IMR-90 (cell line): ENCODE measurements at regions not wholly inside any gene's neighbourhood (a gene's known extent, or its start where the extent isn't known, plus 50 kb on each side); places are given as distances from the start of the nearest gene placed in this dataset.

Experiments
- ATAC-seq: fragments of 200-7000 bp; cut with Tn5 transposase; 2 replicates; pipeline ENCODE4 v1.9.1; 2020; ENCODE audit warnings: low read depth, mild to moderate bottlenecking, moderate library complexity
- BruUV-seq: library from RNA; stranded (reverse); fragments of 400-500 nt; replicated peaks from 2 replicates; lab custom pipeline; 2021; lab: Mats Ljungman, UMichigan
- CTCF ChIA-PET: fragments of 300-600 bp; formaldehyde crosslinking; extraction: SDS; loops from one replicate; lab custom pipeline; 2021; ENCODE audit warnings: antibody characterized with exemption; lab: Yijun Ruan, JAX
- POLR2A ChIA-PET: fragments of 300-600 bp; sonication (Branson Sonifier 250); formaldehyde crosslinking; loops from one replicate; lab custom pipeline; 2022; ENCODE audit warnings: antibody characterized with exemption; ENCODE audit not compliant: unreplicated experiment; lab: Charles Lee
- DNase-seq: peaks from one replicate; pipeline ENCODE4 v3.0.0; 2013
- H2AFZ ChIP-seq: replicated peaks from 2 replicates; pipeline ENCODE3; 2013; ENCODE audit warnings: low read length, mild to moderate bottlenecking; ENCODE audit not compliant: poor library complexity
- H2AK5ac ChIP-seq: 2 replicates; pipeline ENCODE4 v1.6.1; 2013; ENCODE audit warnings: low read depth, low read length, inconsistent platforms
- H2AK9ac ChIP-seq: replicated peaks from 2 replicates; pipeline ENCODE3; 2013; ENCODE audit warnings: mild to moderate bottlenecking, low read depth, low read length, moderate library complexity; ENCODE audit not compliant: poor library complexity
- H2BK120ac ChIP-seq: 2 replicates; pipeline ENCODE4 v1.6.1; 2013; ENCODE audit warnings: low read depth, low read length, inconsistent platforms
- H2BK15ac ChIP-seq: 3 replicates; pipeline ENCODE4 v1.6.1; 2013; ENCODE audit warnings: low read depth, low read length, inconsistent platforms
- H2BK20ac ChIP-seq: 2 replicates; pipeline ENCODE4 v1.6.1; 2013; ENCODE audit warnings: low read depth, mild to moderate bottlenecking, inconsistent platforms, low read length, moderate library complexity
- H2BK5ac ChIP-seq: 2 replicates; pipeline ENCODE4 v1.6.1; 2013; ENCODE audit warnings: mild to moderate bottlenecking, low read depth, low read length, inconsistent platforms; ENCODE audit not compliant: poor library complexity, severe bottlenecking
- H3K14ac ChIP-seq: replicated peaks from 2 replicates; pipeline ENCODE4 v1.6.1; 2013; ENCODE audit warnings: low read depth, low read length, inconsistent platforms
- H3K18ac ChIP-seq: 2 replicates; pipeline ENCODE4 v1.6.1; 2013; ENCODE audit warnings: low read depth, low read length, control low read depth
- H3K23ac ChIP-seq: 2 replicates; pipeline ENCODE4 v1.6.1; 2013; ENCODE audit warnings: low read depth, low read length, inconsistent platforms
- H3K27ac ChIP-seq: 2 replicates; pipeline ENCODE4 v1.5.1; 2013; ENCODE audit warnings: mild to moderate bottlenecking, control low read depth, low read length; ENCODE audit not compliant: insufficient read depth
- H3K27me3 ChIP-seq: 2 replicates; pipeline ENCODE4 v1.6.1; 2013; ENCODE audit warnings: low read length; ENCODE audit not compliant: control insufficient read depth, insufficient read depth
- H3K36me3 ChIP-seq: 2 replicates; pipeline ENCODE4 v1.6.1; 2013; ENCODE audit warnings: low read length, mixed read lengths; ENCODE audit not compliant: control insufficient read depth, insufficient read depth
- H3K4ac ChIP-seq: 2 replicates; pipeline ENCODE4 v1.6.1; 2013; ENCODE audit warnings: low read depth, low read length, inconsistent platforms
- H3K4me1 ChIP-seq: 2 replicates; pipeline ENCODE4 v1.6.1; 2013; ENCODE audit warnings: low read length, mixed read lengths; ENCODE audit not compliant: control insufficient read depth, insufficient read depth
- H3K4me2 ChIP-seq: 2 replicates; pipeline ENCODE4 v1.6.1; 2013; ENCODE audit warnings: low read depth, mild to moderate bottlenecking, control low read depth, low read length, moderate library complexity
- H3K4me3 ChIP-seq: 2 replicates; pipeline ENCODE4 v1.5.1; 2013; ENCODE audit warnings: low read depth, mild to moderate bottlenecking, control low read depth, low read length, moderate library complexity; ENCODE audit not compliant: insufficient read depth
- H3K56ac ChIP-seq: 2 replicates; pipeline ENCODE4 v1.6.1; 2013; ENCODE audit warnings: low read length, inconsistent platforms; ENCODE audit not compliant: insufficient read depth; ENCODE audit errors: extremely low read depth
- H3K79me1 ChIP-seq, 2 experiments: 2 replicates each; pipeline ENCODE4 v1.6.1; 2013; ENCODE audit warnings: low read length in 2 of 2, inconsistent platforms in 1 of 2, low read depth in 1 of 2
- H3K9ac ChIP-seq: 2 replicates; pipeline ENCODE4 v1.6.1; 2013; ENCODE audit warnings: low read depth, low read length, control low read depth
- H3K9me1 ChIP-seq: 2 replicates; pipeline ENCODE4 v1.6.1; 2013; ENCODE audit warnings: low read length, inconsistent platforms; ENCODE audit not compliant: insufficient read depth
- H3K9me3 ChIP-seq: 2 replicates; pipeline ENCODE4 v1.6.1; 2013; ENCODE audit warnings: low read length; ENCODE audit not compliant: control insufficient read depth, insufficient read depth
- H4K20me1 ChIP-seq: 2 replicates; pipeline ENCODE4 v1.6.1; 2013; ENCODE audit warnings: low read length, inconsistent platforms; ENCODE audit not compliant: insufficient read depth
- H4K5ac ChIP-seq: 2 replicates; pipeline ENCODE4 v1.6.1; 2013; ENCODE audit warnings: mild to moderate bottlenecking, low read depth, low read length, control low read depth
- H4K8ac ChIP-seq, 2 experiments: 2 replicates each; pipeline ENCODE4 v1.6.1; 2013; ENCODE audit warnings: low read depth in 2 of 2, low read length in 2 of 2, control low read depth in 1 of 2, inconsistent platforms in 1 of 2
- H4K91ac ChIP-seq: 2 replicates; pipeline ENCODE4 v1.6.1; 2013; ENCODE audit warnings: low read depth, low read length, inconsistent platforms; ENCODE audit not compliant: insufficient read depth
- BHLHE40 ChIP-seq: fragments of 150-350 bp; IDR thresholded peaks from 2 replicates; pipeline ENCODE4 v1.6.1; 2016; ENCODE audit warnings: mild to moderate bottlenecking, low read depth, low read length
- CTCF ChIP-seq: conservative IDR thresholded peaks from 2 replicates; pipeline ENCODE4 v1.5.1; 2012; ENCODE audit warnings: mild to moderate bottlenecking, low read depth, low read length, improper control_type of control experiment
- MAZ ChIP-seq: IDR thresholded peaks from 2 replicates; pipeline ENCODE4 v1.6.1; 2012; ENCODE audit warnings: low read depth, mild to moderate bottlenecking, low read length, improper control_type of control experiment, moderate library complexity, borderline replicate concordance
- MXI1 ChIP-seq: IDR thresholded peaks from 2 replicates; pipeline ENCODE4 v1.6.1; 2012; ENCODE audit warnings: low read depth, mild to moderate bottlenecking, low read length, moderate library complexity, borderline replicate concordance
- NFE2L2 ChIP-seq: fragments of 150-350 bp; IDR thresholded peaks from 2 replicates; pipeline ENCODE4 v1.6.1; 2016; ENCODE audit warnings: low read depth, mild to moderate bottlenecking, low read length
- dilution Hi-C: fragments of 300-500 bp; cut with HindIII; formaldehyde crosslinking; loops from one replicate; pipeline ENCODE4 v1.14.3; 2018; ENCODE audit warnings: low sequenced_read_pairs; ENCODE audit not compliant: unreplicated experiment
- in situ Hi-C: fragments of 300-500 bp; cut with MboI; formaldehyde crosslinking; loops from 3 replicates; pipeline ENCODE4 v1.14.3; 2019; ENCODE audit warnings: low sequenced_read_pairs, inconsistent platforms, mixed read lengths
- intact Hi-C: fragments of 100-400 bp; cut with micrococcal nuclease; formaldehyde crosslinking; loops from 2 replicates; pipeline ENCODE4 v1.10.0; 2022

- H2AK5ac ChIP-seq, result no peak overlapping the region
- no peak overlapping the region for H3K14ac ChIP-seq
- H3K9me1 ChIP-seq, result peaks cover 7% of the 10 kb centered on the region
- H4K91ac ChIP-seq, result no peak overlapping the region
- no peak overlapping the region for H3K23ac ChIP-seq
- no peak overlapping the region for H2BK5ac ChIP-seq
- no peaks in the 10 kb centered on the region for H4K20me1 ChIP-seq
- no peak overlapping the region for H3K4me3 ChIP-seq
- no peak overlapping the region for H3K4me2 ChIP-seq
- CTCF ChIA-PET, result no interaction called here
- no peak overlapping the region for H3K27ac ChIP-seq
- TF ChIP-seq MXI1 (no peak), BHLHE40 (no peak), NFE2L2 (no peak), CTCF (no peak), MAZ (no peak)
- H3K36me3 ChIP-seq, result no peaks in the 10 kb centered on the region
- no peak overlapping the region for H2BK15ac ChIP-seq
- no peak overlapping the region for H3K18ac ChIP-seq
- no peak overlapping the region for H3K9ac ChIP-seq
- peaks cover 11% of the 10 kb centered on the region for H3K4me1 ChIP-seq
- no peak overlapping the region for H2BK20ac ChIP-seq
- no peak overlapping the region for H4K5ac ChIP-seq
- no peak overlapping the region for H3K56ac ChIP-seq
- ATAC-seq, result no peak
- intact Hi-C loops (no loop called here), in situ Hi-C loops (no loop called here), dilution Hi-C loops (no loop called here)
- H3K27me3 ChIP-seq, result no peaks in the 10 kb centered on the region
- H3K9me3 ChIP-seq, result no peaks in the 10 kb centered on the region
- H4K8ac ChIP-seq, result no peak overlapping the region
- no peak overlapping the region for H2AK9ac ChIP-seq
- no TSS peak for BruUV-seq
- no peak overlapping the region for H3K4ac ChIP-seq
- POLR2A ChIA-PET, result no interaction called here
- no peaks in the 10 kb centered on the region for H3K79me1 ChIP-seq
- H2BK120ac ChIP-seq, result no peak overlapping the region
- no peak for DNase-seq
- H2AFZ ChIP-seq, result no peak overlapping the region
Measured at GRCh38 chr6:118746825-118747174, 95.4 kb upstream of the CEP85L start.
